ENCODE measurements at regions not wholly inside any gene's neighbourhood (a gene's known extent, or its start where the extent isn't known, plus 50 kb on each side); places are given as distances from the start of the nearest gene placed in this dataset.

GRCh38 chr10:10816447-10816846, 201.2 kb upstream of the CELF2 start:
- 72 to 76% (median 75%) methylated on average over 2 of the region's 2 CpGs for WGBS, 3 donors
- FAIRE-seq = no peak
- H3K27me3 ChIP-seq (ENCODE audit: control insufficient read depth in 3 of 3, insufficient read depth in 3 of 3, low read length in 3 of 3) = no peaks in the 10 kb centered on the region
- H3K4me3 ChIP-seq (ENCODE audit: low read depth in 1 of 3, low read length in 3 of 3) = no peak overlapping the region
- H3K9me3 ChIP-seq (ENCODE audit: control insufficient read depth in 2 of 2, insufficient read depth in 1 of 2, low read depth in 1 of 2, low read length in 1 of 2) = no peaks in the 10 kb centered on the region
- H3K36me3 ChIP-seq (ENCODE audit: control insufficient read depth in 3 of 3, insufficient read depth in 2 of 3, low read depth in 1 of 3, low read length in 3 of 3) = no peaks in the 10 kb centered on the region
- no peak overlapping the region for H3K27ac ChIP-seq (ENCODE audit: low read depth in 1 of 3, low read length in 2 of 3)
- no peaks in the 10 kb centered on the region for H3K4me1 ChIP-seq (ENCODE audit: control insufficient read depth in 3 of 3, insufficient read depth in 2 of 3, low read depth in 1 of 3, low read length in 2 of 3)
- no peak for DNase-seq

DNA sequence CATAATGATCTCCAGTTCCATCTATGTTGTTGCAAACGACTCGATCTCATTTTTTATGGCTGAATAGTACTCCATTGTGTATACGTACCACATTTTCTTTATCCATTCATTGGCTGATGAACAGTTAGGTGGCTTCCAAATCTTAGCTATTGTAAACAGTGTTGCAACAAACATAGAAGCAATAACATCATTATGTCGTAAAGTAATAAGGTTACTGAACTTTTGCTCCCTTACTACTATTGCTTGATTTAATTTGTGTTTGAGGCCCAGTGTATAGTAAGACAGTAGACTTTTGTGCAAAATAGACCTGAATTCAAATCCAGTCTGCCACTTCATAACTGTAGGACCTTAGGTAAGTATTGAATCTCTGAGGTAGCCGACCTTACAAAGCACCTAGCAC, 200.1 kb upstream of the CELF2 start:
- WGBS, 3 donors = 50 to 81% (median 65%) methylated on average over 5 of the region's 5 CpGs
- Histone ChIP-seq H3K9me3 (ENCODE audit: control insufficient read depth in 2 of 2, insufficient read depth in 1 of 2, low read depth in 1 of 2, low read length in 1 of 2) (no peaks in the 10 kb centered on the region), H3K4me1 (ENCODE audit: control insufficient read depth in 3 of 3, insufficient read depth in 2 of 3, low read depth in 1 of 3, low read length in 2 of 3) (no peaks in the 10 kb centered on the region), H3K27me3 (ENCODE audit: control insufficient read depth in 3 of 3, insufficient read depth in 3 of 3, low read length in 3 of 3) (no peaks in the 10 kb centered on the region), H3K4me3 (ENCODE audit: low read depth in 1 of 3, low read length in 3 of 3) (no peak overlapping the region), H3K27ac (ENCODE audit: low read depth in 1 of 3, low read length in 2 of 3) (no peak overlapping the region), H3K36me3 (ENCODE audit: control insufficient read depth in 3 of 3, insufficient read depth in 2 of 3, low read depth in 1 of 3, low read length in 3 of 3) (no peaks in the 10 kb centered on the region)
- FAIRE-seq (no peak), DNase-seq (no peak)

DNA sequence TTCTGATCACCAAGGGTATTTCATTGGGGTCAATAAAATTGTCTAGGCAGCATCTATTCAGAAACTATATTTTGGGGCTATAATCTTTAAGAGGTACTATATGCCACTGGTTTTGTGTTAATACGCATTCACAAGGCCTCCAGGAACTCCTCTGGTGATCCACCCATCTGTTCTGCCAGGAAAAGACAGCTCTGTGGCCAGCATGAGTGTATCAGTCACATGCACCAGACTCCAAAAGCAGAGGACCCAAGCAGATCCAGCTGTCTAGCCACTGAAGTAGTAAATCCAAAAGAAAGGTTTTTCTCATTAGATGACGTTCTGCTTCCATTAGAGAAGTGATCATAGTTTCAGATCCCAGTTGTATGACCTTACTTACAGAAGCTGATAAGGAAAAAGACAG, 199.6 kb upstream of the CELF2 start:
- H3K9me3 ChIP-seq (ENCODE audit: control insufficient read depth in 2 of 2, insufficient read depth in 1 of 2, low read depth in 1 of 2, low read length in 1 of 2) = no peaks in the 10 kb centered on the region
- FAIRE-seq (no peak), DNase-seq (no peak)
- peak overlapping the region in 1 of 3 donors; percentile 56 for H3K27ac ChIP-seq (ENCODE audit: low read depth in 1 of 3, low read length in 2 of 3)
- H3K36me3 ChIP-seq (ENCODE audit: control insufficient read depth in 3 of 3, insufficient read depth in 2 of 3, low read depth in 1 of 3, low read length in 3 of 3) = no peaks in the 10 kb centered on the region
- H3K27me3 ChIP-seq (ENCODE audit: control insufficient read depth in 3 of 3, insufficient read depth in 3 of 3, low read length in 3 of 3) = no peaks in the 10 kb centered on the region
- H3K4me1 ChIP-seq (ENCODE audit: control insufficient read depth in 3 of 3, insufficient read depth in 2 of 3, low read depth in 1 of 3, low read length in 2 of 3) = no peaks in the 10 kb centered on the region
- 77 to 87% (median 77%) methylated on average over 2 of the region's 2 CpGs for WGBS, 3 donors
- no peak overlapping the region for H3K4me3 ChIP-seq (ENCODE audit: low read depth in 1 of 3, low read length in 3 of 3)

- no peaks in the 10 kb centered on the region for H3K9me3 ChIP-seq (ENCODE audit: control insufficient read depth in 2 of 2, insufficient read depth in 1 of 2, low read depth in 1 of 2, low read length in 1 of 2)
- H3K4me1 ChIP-seq (ENCODE audit: control insufficient read depth in 3 of 3, insufficient read depth in 2 of 3, low read depth in 1 of 3, low read length in 2 of 3) = no peaks in the 10 kb centered on the region
- no peaks in the 10 kb centered on the region for H3K27me3 ChIP-seq (ENCODE audit: control insufficient read depth in 3 of 3, insufficient read depth in 3 of 3, low read length in 3 of 3)
- H3K27ac ChIP-seq (ENCODE audit: low read depth in 1 of 3, low read length in 2 of 3) = no peak overlapping the region
- WGBS, 3 donors = 48 to 61% (median 59%) methylated on average over 7 of the region's 7 CpGs
- H3K36me3 ChIP-seq (ENCODE audit: control insufficient read depth in 3 of 3, insufficient read depth in 2 of 3, low read depth in 1 of 3, low read length in 3 of 3) = no peaks in the 10 kb centered on the region
- DNase-seq = no peak
- no peak overlapping the region for H3K4me3 ChIP-seq (ENCODE audit: low read depth in 1 of 3, low read length in 3 of 3)
- FAIRE-seq = no peak
These were observed 198.3 kb upstream of the CELF2 start for GRCh38 chr10:10819206-10819856.

- Histone ChIP-seq H3K4me3 (ENCODE audit: low read depth in 1 of 3, low read length in 3 of 3) (no peak overlapping the region), H3K36me3 (ENCODE audit: control insufficient read depth in 3 of 3, insufficient read depth in 2 of 3, low read depth in 1 of 3, low read length in 3 of 3) (no peaks in the 10 kb centered on the region), H3K4me1 (ENCODE audit: control insufficient read depth in 3 of 3, insufficient read depth in 2 of 3, low read depth in 1 of 3, low read length in 2 of 3) (no peaks in the 10 kb centered on the region), H3K27ac (ENCODE audit: low read depth in 1 of 3, low read length in 2 of 3) (peak overlapping the region in 1 of 3 donors; percentile 54), H3K9me3 (ENCODE audit: control insufficient read depth in 2 of 2, insufficient read depth in 1 of 2, low read depth in 1 of 2, low read length in 1 of 2) (no peaks in the 10 kb centered on the region), H3K27me3 (ENCODE audit: control insufficient read depth in 3 of 3, insufficient read depth in 3 of 3, low read length in 3 of 3) (no peaks in the 10 kb centered on the region)
- no peak for DNase-seq
- WGBS, 3 donors = 56 to 79% (median 68%) methylated on average over 6 of the region's 6 CpGs
- no peak for FAIRE-seq
These were observed 195.7 kb upstream of the CELF2 start for GRCh38 chr10:10821926-10822325.

- H3K4me1 ChIP-seq (ENCODE audit: control insufficient read depth in 3 of 3, insufficient read depth in 2 of 3, low read depth in 1 of 3, low read length in 2 of 3) = peaks cover 0 to 2% (median 0%) of the 10 kb centered on the region in 3 donors
- DNase-seq (no peak), FAIRE-seq (no peak)
- no peak overlapping the region for H3K4me3 ChIP-seq (ENCODE audit: low read depth in 1 of 3, low read length in 3 of 3)
- no peaks in the 10 kb centered on the region for H3K27me3 ChIP-seq (ENCODE audit: control insufficient read depth in 3 of 3, insufficient read depth in 3 of 3, low read length in 3 of 3)
- WGBS, 3 donors = 51 to 68% (median 58%) methylated on average over 8 of the region's 8 CpGs
- no peaks in the 10 kb centered on the region for H3K9me3 ChIP-seq (ENCODE audit: control insufficient read depth in 2 of 2, insufficient read depth in 1 of 2, low read depth in 1 of 2, low read length in 1 of 2)
- H3K27ac ChIP-seq (ENCODE audit: low read depth in 1 of 3, low read length in 2 of 3) = peak overlapping the region in 1 of 3 donors; percentile 7
- no peaks in the 10 kb centered on the region for H3K36me3 ChIP-seq (ENCODE audit: control insufficient read depth in 3 of 3, insufficient read depth in 2 of 3, low read depth in 1 of 3, low read length in 3 of 3)
These were observed 193.0 kb upstream of the CELF2 start for GRCh38 chr10:10824591-10825148.

DNA sequence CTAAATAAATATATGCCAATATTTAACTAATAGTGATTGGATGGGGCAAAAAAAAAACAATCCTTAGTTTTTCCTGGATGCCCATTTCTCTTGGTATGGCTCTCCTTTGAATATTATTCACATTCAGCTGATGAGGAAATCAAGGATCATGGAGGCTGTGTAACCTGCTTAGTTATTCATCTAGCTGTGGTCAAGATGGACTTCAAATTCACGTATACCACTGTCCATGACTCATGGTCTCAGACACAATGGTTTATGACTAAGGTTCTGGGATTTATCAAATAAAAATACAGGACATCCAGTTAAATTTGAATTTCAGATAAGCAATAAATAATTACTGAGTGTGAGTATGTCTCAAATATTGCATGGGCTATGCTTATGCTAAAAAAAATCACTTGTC, 191.5 kb upstream of the CELF2 start:
- 66 to 79% (median 74%) methylated on average over 1 of the region's 1 CpG for WGBS, 3 donors
- no peak overlapping the region for H3K4me3 ChIP-seq (ENCODE audit: low read depth in 1 of 3, low read length in 3 of 3)
- no peak overlapping the region for H3K27ac ChIP-seq (ENCODE audit: low read depth in 1 of 3, low read length in 2 of 3)
- peaks cover 0 to 2% (median 0%) of the 10 kb centered on the region in 3 donors for H3K4me1 ChIP-seq (ENCODE audit: control insufficient read depth in 3 of 3, insufficient read depth in 2 of 3, low read depth in 1 of 3, low read length in 2 of 3)
- no peaks in the 10 kb centered on the region for H3K9me3 ChIP-seq (ENCODE audit: control insufficient read depth in 2 of 2, insufficient read depth in 1 of 2, low read depth in 1 of 2, low read length in 1 of 2)
- no peak for DNase-seq
- no peak for FAIRE-seq
- no peaks in the 10 kb centered on the region for H3K36me3 ChIP-seq (ENCODE audit: control insufficient read depth in 3 of 3, insufficient read depth in 2 of 3, low read depth in 1 of 3, low read length in 3 of 3)
- no peaks in the 10 kb centered on the region for H3K27me3 ChIP-seq (ENCODE audit: control insufficient read depth in 3 of 3, insufficient read depth in 3 of 3, low read length in 3 of 3)

GRCh38 chr10:10828623-10829022, 189.0 kb upstream of the CELF2 start:
- DNase-seq = no peak
- no peak for FAIRE-seq
- Histone ChIP-seq H3K36me3 (ENCODE audit: control insufficient read depth in 3 of 3, insufficient read depth in 2 of 3, low read depth in 1 of 3, low read length in 3 of 3) (no peaks in the 10 kb centered on the region), H3K4me3 (ENCODE audit: low read depth in 1 of 3, low read length in 3 of 3) (no peak overlapping the region), H3K27ac (ENCODE audit: low read depth in 1 of 3, low read length in 2 of 3) (no peak overlapping the region), H3K4me1 (ENCODE audit: control insufficient read depth in 3 of 3, insufficient read depth in 2 of 3, low read depth in 1 of 3, low read length in 2 of 3) (peaks cover 0 to 2% (median 0%) of the 10 kb centered on the region in 3 donors), H3K27me3 (ENCODE audit: control insufficient read depth in 3 of 3, insufficient read depth in 3 of 3, low read length in 3 of 3) (no peaks in the 10 kb centered on the region), H3K9me3 (ENCODE audit: control insufficient read depth in 2 of 2, insufficient read depth in 1 of 2, low read depth in 1 of 2, low read length in 1 of 2) (no peaks in the 10 kb centered on the region)

- H3K27me3 ChIP-seq (ENCODE audit: control insufficient read depth in 3 of 3, insufficient read depth in 3 of 3, low read length in 3 of 3) = no peaks in the 10 kb centered on the region
- peak overlapping the region in 1 of 3 donors; percentile 76 for H3K27ac ChIP-seq (ENCODE audit: low read depth in 1 of 3, low read length in 2 of 3)
- no peak for DNase-seq
- WGBS, 3 donors = 53 to 71% (median 63%) methylated on average over 2 of the region's 2 CpGs
- H3K36me3 ChIP-seq (ENCODE audit: control insufficient read depth in 3 of 3, insufficient read depth in 2 of 3, low read depth in 1 of 3, low read length in 3 of 3) = no peaks in the 10 kb centered on the region
- H3K4me1 ChIP-seq (ENCODE audit: control insufficient read depth in 3 of 3, insufficient read depth in 2 of 3, low read depth in 1 of 3, low read length in 2 of 3) = peaks cover 0 to 2% (median 0%) of the 10 kb centered on the region in 3 donors
- FAIRE-seq = no peak
- no peaks in the 10 kb centered on the region for H3K9me3 ChIP-seq (ENCODE audit: control insufficient read depth in 2 of 2, insufficient read depth in 1 of 2, low read depth in 1 of 2, low read length in 1 of 2)
- no peak overlapping the region for H3K4me3 ChIP-seq (ENCODE audit: low read depth in 1 of 3, low read length in 3 of 3)
These were observed 188.1 kb upstream of the CELF2 start for GRCh38 chr10:10829576-10829975.

Measured in small intestine (tissue), 7 donors.